Adrenal gland (tissue), 9 donors: ENCODE measurements at regions not wholly inside any gene's neighbourhood (a gene's known extent, or its start where the extent isn't known, plus 50 kb on each side); places are given as distances from the start of the nearest gene placed in this dataset.

Experiments used
- DNase-seq, 7 donors: peaks; one replicate each; pipeline ENCODE4 v3.0.0-alpha.2; 2019 to 2020
- H3K27ac ChIP-seq, 5 donors: fragments of 200-600 bp; sonication (generic) in 4 of 5; 1 replicate in 3 of 5; 2 replicates in 2 of 5; pipeline versions ENCODE4 v1.5.1 to v1.8.0; 2016 to 2020; ENCODE audit warnings: mild to moderate bottlenecking in 1 of 5
- H3K27me3 ChIP-seq: fragments of 200-600 bp; 2 replicates; pipeline ENCODE4 v1.8.0; 2021
- H3K36me3 ChIP-seq, 2 donors: fragments of 200-600 bp; replicated peaks in 1 of 2; 1 replicate in 1 of 2; 2 replicates in 1 of 2; pipeline versions ENCODE4 v1.5.1 to v1.8.0; 2018 to 2022
- H3K4me1 ChIP-seq, 2 donors: fragments of 200-600 bp; replicated peaks in 1 of 2; 1 replicate in 1 of 2; 2 replicates in 1 of 2; pipeline versions ENCODE4 v1.5.1 to v1.8.0; 2018 to 2021
- H3K4me3 ChIP-seq, 4 donors: fragments of 200-600 bp; sonication (generic) in 3 of 4; one replicate each; pipeline ENCODE4 v1.5.1; 2016 to 2018
- H3K9me3 ChIP-seq, 3 donors: fragments of 200-600 bp; sonication (generic) in 1 of 3; replicated peaks in 1 of 3; 1 replicate in 2 of 3; 2 replicates in 1 of 3; pipeline versions ENCODE4 v1.5.1 to v1.8.0; 2016 to 2021
- POLR2A ChIP-seq, 2 donors: fragments of 450-650 bp; IDR thresholded peaks; one replicate each; pipeline ENCODE4 v1.6.1; 2017; ENCODE audit warnings: antibody characterized with exemption in 2 of 2, mild to moderate bottlenecking in 2 of 2, moderate library complexity in 1 of 2
- WGBS, 4 donors: extraction: QIAGEN DNeasy Blood & Tissue Kit in 2 of 4; methylation state at CpG; one replicate each; pipeline versions ENCODE4 v1.1.5 to v1.1.7; 2013 to 2017; 5-methylcytosine and 5-hydroxymethylcytosine counted together
- intact Hi-C, 2 donors: fragments of 100-400 bp; cut with DNase I; formaldehyde crosslinking; loops; one replicate each; pipeline versions ENCODE4 v1.14.1 to v1.15.0; 2022 to 2023
- TF ChIP-seq, protein P1 (sequence below), 6 experiments: fragments of 450-650 bp in 4 of 6; fragments of 200-600 bp in 2 of 6; sonication (generic) in 1 of 6; IDR thresholded peaks; 1 replicate in 5 of 6; 2 replicates in 1 of 6; pipeline versions ENCODE4 v1.5.1 to v1.8.0; 2016 to 2021; ENCODE audit warnings: antibody characterized with exemption in 6 of 6, mild to moderate bottlenecking in 2 of 6, moderate library complexity in 1 of 6
- donor health status: healthy with polysubstance abuse.
- donor health status: Bipolar disorder and iron deficiency.
- donor health status: DM: yes; HTN: yes; CAD: no.
- donor health status: DM: no; HTN: no; CAD: no.
- donor health status: DM: no; HTN: no; CAD: no.

DNA sequence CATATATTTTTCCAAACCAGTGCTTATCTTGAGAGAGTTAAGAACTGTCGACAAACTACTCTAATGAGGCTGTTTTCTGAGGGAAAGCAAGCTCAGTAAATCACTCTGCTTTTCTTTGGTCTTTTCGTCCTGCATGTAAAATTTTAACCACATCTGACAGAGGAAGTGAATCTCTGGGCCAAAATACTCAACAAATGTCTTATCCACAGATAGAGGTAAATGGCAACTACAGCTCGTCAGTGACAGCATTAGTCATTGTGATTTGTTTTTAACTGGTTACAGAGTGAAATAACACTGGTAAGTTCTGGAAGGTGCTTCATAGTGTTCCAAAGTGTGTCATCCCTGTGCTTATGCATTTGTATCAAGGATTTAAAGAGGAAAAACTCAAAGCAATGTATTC, 82.6 kb upstream of the SLC8A1 start:
- no peaks in the 10 kb centered on the region for H3K27me3 ChIP-seq
- H3K4me3 ChIP-seq: no peak overlapping the region
- H3K36me3 ChIP-seq: no peaks in the 10 kb centered on the region
- WGBS, 4 donors: 50 to 64% (median 56%) methylated on average over 3 of the region's 3 CpGs
- DNase-seq: no peak
- H3K4me1 ChIP-seq: no peaks in the 10 kb centered on the region
- H3K9me3 ChIP-seq: no peaks in the 10 kb centered on the region
- H3K27ac ChIP-seq: no peak overlapping the region
- TF ChIP-seq, protein P1, sequence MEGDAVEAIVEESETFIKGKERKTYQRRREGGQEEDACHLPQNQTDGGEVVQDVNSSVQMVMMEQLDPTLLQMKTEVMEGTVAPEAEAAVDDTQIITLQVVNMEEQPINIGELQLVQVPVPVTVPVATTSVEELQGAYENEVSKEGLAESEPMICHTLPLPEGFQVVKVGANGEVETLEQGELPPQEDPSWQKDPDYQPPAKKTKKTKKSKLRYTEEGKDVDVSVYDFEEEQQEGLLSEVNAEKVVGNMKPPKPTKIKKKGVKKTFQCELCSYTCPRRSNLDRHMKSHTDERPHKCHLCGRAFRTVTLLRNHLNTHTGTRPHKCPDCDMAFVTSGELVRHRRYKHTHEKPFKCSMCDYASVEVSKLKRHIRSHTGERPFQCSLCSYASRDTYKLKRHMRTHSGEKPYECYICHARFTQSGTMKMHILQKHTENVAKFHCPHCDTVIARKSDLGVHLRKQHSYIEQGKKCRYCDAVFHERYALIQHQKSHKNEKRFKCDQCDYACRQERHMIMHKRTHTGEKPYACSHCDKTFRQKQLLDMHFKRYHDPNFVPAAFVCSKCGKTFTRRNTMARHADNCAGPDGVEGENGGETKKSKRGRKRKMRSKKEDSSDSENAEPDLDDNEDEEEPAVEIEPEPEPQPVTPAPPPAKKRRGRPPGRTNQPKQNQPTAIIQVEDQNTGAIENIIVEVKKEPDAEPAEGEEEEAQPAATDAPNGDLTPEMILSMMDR (IDR thresholded peaks at IDR 0.05): no peak
- TF ChIP-seq POLR2A (IDR thresholded peaks at IDR 0.05): no peak
- intact Hi-C loops: no loop called here

DNA sequence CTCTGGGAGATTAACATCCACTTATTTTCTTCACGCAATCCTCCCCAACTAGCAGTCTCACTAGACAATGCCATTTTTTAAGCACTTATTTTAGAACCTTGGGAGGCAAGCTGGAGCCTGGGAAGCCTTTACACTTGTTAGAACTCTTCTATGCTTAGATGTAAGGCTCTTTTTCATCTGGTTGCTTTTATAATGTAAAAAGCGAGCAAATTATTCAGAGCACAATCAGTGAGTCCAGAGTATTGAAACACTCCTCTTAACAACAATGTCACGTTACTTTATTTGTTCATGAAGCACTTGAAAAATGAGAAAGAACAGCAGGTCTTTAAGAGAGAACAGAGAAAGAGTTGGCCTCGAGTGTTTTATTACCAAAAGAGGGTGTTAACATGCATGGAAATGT, 84.1 kb upstream of the SLC8A1 start:
- Histone ChIP-seq H3K9me3 (no peaks in the 10 kb centered on the region), H3K36me3 (no peaks in the 10 kb centered on the region), H3K27ac (no peak overlapping the region), H3K4me1 (no peaks in the 10 kb centered on the region), H3K27me3 (no peaks in the 10 kb centered on the region), H3K4me3 (no peak overlapping the region)
- no peak for DNase-seq
- TF ChIP-seq, protein P1 (IDR thresholded peaks at IDR 0.05): no peak
- no peak for TF ChIP-seq POLR2A (IDR thresholded peaks at IDR 0.05)
- intact Hi-C loops: no loop called here
- 81 to 87% (median 83%) methylated on average over 4 of the region's 4 CpGs for WGBS, 4 donors

DNA sequence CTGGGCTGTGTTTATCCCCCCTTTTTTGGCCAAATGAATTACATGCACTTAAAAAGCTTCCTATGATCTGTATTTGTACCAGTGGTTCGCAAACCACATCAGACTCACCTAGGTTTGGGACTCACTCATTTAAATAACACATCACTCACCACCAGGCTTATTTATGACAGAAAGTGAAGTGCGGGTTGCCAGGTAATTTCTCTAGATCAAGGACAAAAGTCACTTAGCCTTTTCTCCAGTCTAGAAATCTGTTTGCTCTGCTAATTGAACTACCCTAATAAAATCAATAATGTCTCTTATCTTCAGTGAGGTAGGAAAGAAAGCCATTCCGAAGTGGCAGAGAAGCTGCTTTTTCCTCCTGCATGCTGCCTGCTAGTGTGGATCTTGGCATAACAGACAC, 88.1 kb upstream of the SLC8A1 start:
- intact Hi-C loops: no loop called here

DNA sequence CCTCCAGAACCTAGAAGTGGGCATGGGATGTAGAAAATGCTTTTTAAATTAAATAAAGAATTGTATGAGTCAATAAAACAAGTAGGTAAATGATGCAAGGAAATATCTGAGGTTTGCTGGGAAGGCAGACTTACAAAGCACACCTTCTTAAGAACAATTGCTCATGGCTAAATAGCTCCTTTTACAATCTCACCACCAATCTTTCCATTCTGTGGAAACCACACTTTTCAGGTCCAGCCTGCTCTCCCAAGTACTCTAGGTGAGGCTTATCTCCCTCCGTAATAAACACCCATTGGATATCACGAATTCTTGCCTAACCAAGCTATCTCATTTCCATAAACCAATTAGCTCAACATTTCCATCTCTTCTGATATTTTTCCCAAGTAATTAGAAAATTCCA, 91.5 kb upstream of the SLC8A1 start:
- no peak for DNase-seq
- intact Hi-C loops: no loop called here
- H3K27me3 ChIP-seq: no peaks in the 10 kb centered on the region
- TF ChIP-seq, protein P1 (IDR thresholded peaks at IDR 0.05): no peak
- TF ChIP-seq POLR2A (IDR thresholded peaks at IDR 0.05): no peak
- no peak overlapping the region for H3K4me3 ChIP-seq
- no peak overlapping the region for H3K27ac ChIP-seq
- no peaks in the 10 kb centered on the region for H3K4me1 ChIP-seq
- H3K36me3 ChIP-seq: no peaks in the 10 kb centered on the region
- no peaks in the 10 kb centered on the region for H3K9me3 ChIP-seq
- 77 to 91% (median 89%) methylated on average over 2 of the region's 2 CpGs for WGBS, 4 donors

More for the DNA sequence above, 88.1 kb upstream of the SLC8A1 start:
- no peaks in the 10 kb centered on the region for H3K9me3 ChIP-seq
- TF ChIP-seq, protein P1 (IDR thresholded peaks at IDR 0.05): no peak
- TF ChIP-seq POLR2A (IDR thresholded peaks at IDR 0.05): no peak
- no peak overlapping the region for H3K27ac ChIP-seq
- no peaks in the 10 kb centered on the region for H3K4me1 ChIP-seq
- H3K27me3 ChIP-seq: no peaks in the 10 kb centered on the region
- no peak overlapping the region for H3K4me3 ChIP-seq
- 69 to 79% (median 75%) methylated on average over 3 of the region's 3 CpGs for WGBS, 4 donors
- no peak for DNase-seq
- no peaks in the 10 kb centered on the region for H3K36me3 ChIP-seq
